H1 (cell line): ENCODE measurements at regions not wholly inside any gene's neighbourhood (a gene's known extent, or its start where the extent isn't known, plus 50 kb on each side); places are given as distances from the start of the nearest gene placed in this dataset.

Experiments used
- CTCF ChIA-PET: fragments of 300-600 bp; sonication (Branson Sonifier 250); formaldehyde crosslinking; loops from one replicate; lab custom pipeline; 2021; ENCODE audit not compliant: partially characterized antibody; lab: Charles Lee
- POLR2A ChIA-PET: fragments of 300-600 bp; sonication (Branson Sonifier 250); formaldehyde crosslinking; loops from one replicate; lab custom pipeline; 2021; ENCODE audit warnings: inconsistent platforms; ENCODE audit not compliant: partially characterized antibody; lab: Charles Lee
- DNase-seq, 2 experiments: peaks; one replicate each; pipeline versions ENCODE4 v3.0.0 to v3.0.0-alpha.2; 2010 to 2022; ENCODE audit warnings: low spot score in 2 of 2, low read depth in 1 of 2, mixed read lengths in 1 of 2
- FAIRE-seq: peaks from 2 replicates; lab custom pipeline; 2011; peaks lifted over from hg19 to GRCh38; lab: Jason Lieb, UNC
- H2AFZ ChIP-seq: 2 replicates; pipeline ENCODE4 v1.8.1; 2012; ENCODE audit warnings: low read length, inconsistent platforms
- H2AK5ac ChIP-seq: 2 replicates; pipeline ENCODE4 v1.6.1; 2013; ENCODE audit warnings: low read depth, low read length
- H2BK120ac ChIP-seq: replicated peaks from 2 replicates; pipeline ENCODE3; 2013; ENCODE audit warnings: low read depth, low read length, inconsistent platforms
- H2BK12ac ChIP-seq: 2 replicates; pipeline ENCODE4 v1.6.1; 2013; ENCODE audit warnings: low read depth, low read length
- H2BK15ac ChIP-seq: 2 replicates; pipeline ENCODE4 v1.6.1; 2013; ENCODE audit warnings: low read length
- H2BK20ac ChIP-seq: 2 replicates; pipeline ENCODE4 v1.6.1; 2013; ENCODE audit warnings: low read length
- H2BK5ac ChIP-seq: 2 replicates; pipeline ENCODE4 v1.6.1; 2013; ENCODE audit warnings: low read depth, low read length
- H3K14ac ChIP-seq: 2 replicates; pipeline ENCODE4 v1.6.1; 2013; ENCODE audit warnings: inconsistent platforms; ENCODE audit not compliant: insufficient read length
- H3K18ac ChIP-seq: 2 replicates; pipeline ENCODE4 v1.6.1; 2013; ENCODE audit warnings: low read length; ENCODE audit errors: extremely low read depth
- H3K23ac ChIP-seq: 2 replicates; pipeline ENCODE4 v1.6.1; 2013; ENCODE audit warnings: inconsistent platforms; ENCODE audit not compliant: insufficient read length
- H3K23me2 ChIP-seq: 2 replicates; pipeline ENCODE4 v1.6.1; 2013; ENCODE audit warnings: low read depth, low read length
- H3K27ac ChIP-seq: 2 replicates; pipeline ENCODE4 v1.6.1; 2011; ENCODE audit warnings: low read depth, low read length, inconsistent platforms
- H3K27me3 ChIP-seq, 4 experiments: replicated peaks in 1 of 4; 1 replicate in 1 of 4; 2 replicates in 3 of 4; pipeline versions ENCODE4 v1.6.1 to v1.8.1; 2011 to 2013; ENCODE audit warnings: low read length in 3 of 4, mild to moderate bottlenecking in 3 of 4, inconsistent platforms in 2 of 4, mixed read lengths in 2 of 4, moderate library complexity in 1 of 4; ENCODE audit not compliant: control insufficient read depth in 3 of 4, insufficient read depth in 3 of 4; ENCODE audit errors: extremely low read depth in 1 of 4
- H3K36me3 ChIP-seq, 4 experiments: 2 replicates each; pipeline versions ENCODE4 v1.6.1 to v1.8.1; 2011 to 2013; ENCODE audit warnings: mild to moderate bottlenecking in 4 of 4, low read length in 3 of 4, moderate library complexity in 2 of 4, control low read depth in 1 of 4, inconsistent platforms in 1 of 4; ENCODE audit not compliant: insufficient read depth in 4 of 4, control insufficient read depth in 2 of 4
- H3K4ac ChIP-seq: replicated peaks from 2 replicates; pipeline ENCODE3; 2013; ENCODE audit warnings: low read length, low read depth, mixed read lengths, inconsistent platforms; ENCODE audit not compliant: insufficient read length
- H3K4me1 ChIP-seq, 4 experiments: replicated peaks in 1 of 4; 1 replicate in 1 of 4; 2 replicates in 3 of 4; pipeline versions ENCODE4 v1.6.1 to v1.8.1; 2011 to 2013; ENCODE audit warnings: low read length in 3 of 4, inconsistent platforms in 2 of 4, mixed read lengths in 1 of 4; ENCODE audit not compliant: insufficient read depth in 4 of 4, control insufficient read depth in 3 of 4
- H3K4me2 ChIP-seq, 2 experiments: 2 replicates each; pipeline versions ENCODE4 v1.6.1 to v1.8.1; 2011 to 2013; ENCODE audit warnings: low read depth in 2 of 2, low read length in 2 of 2, control low read depth in 1 of 2, inconsistent platforms in 1 of 2, mild to moderate bottlenecking in 1 of 2; ENCODE audit not compliant: insufficient read depth in 1 of 2
- H3K4me3 ChIP-seq, 4 experiments: fragments of 200-600, 300-600 bp in 1 of 4; sonication (generic), shearing (Covaris generic), sonication (Bioruptor Twin) in 1 of 4; 2 replicates each; pipeline versions ENCODE4 v1.5.1 to v1.8.1; 2011 to 2016; ENCODE audit warnings: low read length in 4 of 4, low read depth in 3 of 4, control low read depth in 2 of 4, inconsistent platforms in 2 of 4, mild to moderate bottlenecking in 2 of 4, mixed read lengths in 1 of 4, moderate library complexity in 1 of 4; ENCODE audit not compliant: insufficient read depth in 2 of 4; ENCODE audit errors: extremely low read depth in 1 of 4
- H3K56ac ChIP-seq: replicated peaks from 2 replicates; pipeline ENCODE3; 2013; ENCODE audit warnings: low read depth, mild to moderate bottlenecking, mixed read lengths, low read length, inconsistent platforms; ENCODE audit not compliant: insufficient read length
- H3K79me1 ChIP-seq: 2 replicates; pipeline ENCODE4 v1.6.1; 2013; ENCODE audit warnings: low read depth, low read length, control low read depth
- H3K79me2 ChIP-seq, 2 experiments: 2 replicates each; pipeline versions ENCODE4 v1.6.1 to v1.8.1; 2012 to 2013; ENCODE audit warnings: low read length in 2 of 2, mild to moderate bottlenecking in 2 of 2, inconsistent platforms in 1 of 2; ENCODE audit not compliant: insufficient read depth in 2 of 2, control insufficient read depth in 1 of 2
- H3K9ac ChIP-seq, 4 experiments: replicated peaks in 1 of 4; 1 replicate in 1 of 4; 2 replicates in 3 of 4; pipeline versions ENCODE4 v1.6.1 to v1.8.1; 2011 to 2013; ENCODE audit warnings: low read depth in 3 of 4, low read length in 3 of 4, control low read depth in 2 of 4, mild to moderate bottlenecking in 2 of 4, moderate library complexity in 2 of 4, inconsistent platforms in 1 of 4; ENCODE audit errors: extremely low read depth in 1 of 4
- H3K9me3 ChIP-seq, 2 experiments: 2 replicates each; pipeline versions ENCODE4 v1.6.1 to v1.8.1; 2012 to 2013; ENCODE audit warnings: mild to moderate bottlenecking in 2 of 2, moderate library complexity in 2 of 2, control low read depth in 1 of 2, inconsistent platforms in 1 of 2, low read depth in 1 of 2, low read length in 1 of 2, mixed read lengths in 1 of 2; ENCODE audit not compliant: insufficient read depth in 2 of 2
- H4K20me1 ChIP-seq, 2 experiments: replicated peaks in 1 of 2; 2 replicates each; pipeline versions ENCODE3 to v1.8.1; 2011 to 2013; ENCODE audit warnings: inconsistent platforms in 2 of 2, low read length in 2 of 2, mild to moderate bottlenecking in 1 of 2; ENCODE audit not compliant: insufficient read depth in 2 of 2, control insufficient read depth in 1 of 2
- H4K5ac ChIP-seq: 2 replicates; pipeline ENCODE4 v1.6.1; 2013; ENCODE audit warnings: low read length, low read depth, mixed read lengths, inconsistent platforms; ENCODE audit not compliant: insufficient read length
- H4K8ac ChIP-seq: 2 replicates; pipeline ENCODE4 v1.8.0; 2013; ENCODE audit warnings: mild to moderate bottlenecking, moderate library complexity, low read length, inconsistent platforms; ENCODE audit not compliant: insufficient read depth; ENCODE audit errors: extremely low read depth
- H4K91ac ChIP-seq: replicated peaks from 2 replicates; pipeline ENCODE3; 2013; ENCODE audit warnings: low read length, mixed read lengths, inconsistent platforms; ENCODE audit not compliant: insufficient read length
- ASH2L ChIP-seq: fragments of 200-600, 300-600 bp; sonication (generic); IDR thresholded peaks from one replicate; pipeline ENCODE4 v1.7.1; 2017; ENCODE audit warnings: low read length
- CBX8 ChIP-seq: fragments of 300-800, 300-1000 bp; sonication (generic); IDR thresholded peaks from 2 replicates; pipeline ENCODE4 v1.7.1; 2016; ENCODE audit warnings: low read depth, low read length, borderline replicate concordance
- CTBP2 ChIP-seq: IDR thresholded peaks from 2 replicates; pipeline ENCODE4 v1.7.0; 2011; ENCODE audit warnings: borderline replicate concordance, mild to moderate bottlenecking, moderate library complexity, mixed read lengths, low read length; ENCODE audit not compliant: insufficient read depth, insufficient read length
- GABPA ChIP-seq: IDR thresholded peaks from 2 replicates; pipeline ENCODE4 v1.6.1; 2011; ENCODE audit warnings: mild to moderate bottlenecking, low read length, moderate library complexity, borderline replicate concordance; ENCODE audit not compliant: insufficient read depth
- HDAC2 ChIP-seq, 2 experiments: fragments of 300-600 bp in 1 of 2; sonication (generic) in 1 of 2; IDR thresholded peaks; 2 replicates each; pipeline ENCODE4 v1.6.1; 2011 to 2012; ENCODE audit warnings: low read depth in 2 of 2, low read length in 2 of 2, mild to moderate bottlenecking in 2 of 2, moderate library complexity in 2 of 2, borderline replicate concordance in 1 of 2, inconsistent platforms in 1 of 2
- KDM4A ChIP-seq: IDR thresholded peaks from one replicate; pipeline ENCODE4 v1.7.1; 2012; ENCODE audit warnings: low read depth, mild to moderate bottlenecking, moderate library complexity, low read length, inconsistent platforms; ENCODE audit not compliant: severe bottlenecking
- RFX5 ChIP-seq: IDR thresholded peaks from 2 replicates; pipeline ENCODE4 v1.6.1; 2011; ENCODE audit warnings: low read depth, low read length, improper control_type of control experiment, borderline replicate concordance
- RNF2 ChIP-seq: fragments of 200-900, 300-1000 bp; sonication (generic); IDR thresholded peaks from 2 replicates; pipeline ENCODE4 v1.7.1; 2016; ENCODE audit warnings: borderline replicate concordance, low read depth, mild to moderate bottlenecking, antibody characterized with exemption, low read length; ENCODE audit not compliant: poor library complexity, severe bottlenecking; ENCODE audit errors: missing control alignments
- RXRA ChIP-seq: IDR thresholded peaks from 2 replicates; pipeline ENCODE4 v1.6.1; 2011; ENCODE audit warnings: low read depth, mild to moderate bottlenecking, low read length, moderate library complexity; ENCODE audit not compliant: insufficient read depth
- SIN3A ChIP-seq, 2 experiments: IDR thresholded peaks in 1 of 2; conservative IDR thresholded peaks in 1 of 2; 2 replicates each; pipeline ENCODE4 v1.6.1; 2011 to 2012; ENCODE audit warnings: low read length in 2 of 2, improper control_type of control experiment in 1 of 2, low read depth in 1 of 2, mild to moderate bottlenecking in 1 of 2
- SP2 ChIP-seq: IDR thresholded peaks from 2 replicates; pipeline ENCODE4 v1.6.1; 2012; ENCODE audit warnings: mild to moderate bottlenecking, low read length, inconsistent platforms
- ZNF274 ChIP-seq: IDR thresholded peaks from 2 replicates; pipeline ENCODE4 v1.7.0; 2012; ENCODE audit warnings: low read length, borderline replicate concordance; ENCODE audit errors: extremely low read depth
- WGBS, 2 experiments: shearing (Covaris generic) in 1 of 2; methylation state at CpG; one replicate each; pipeline versions ENCODE4 v1.1.6 to v1.1.7; 2013 to 2015; ENCODE audit warnings: low lambda C conversion rate in 2 of 2, mixed read lengths in 2 of 2, inconsistent platforms in 1 of 2, low coverage in 1 of 2, missing lambda C conversion rate in 1 of 2; ENCODE audit not compliant: insufficient replicate concordance in 2 of 2, insufficient coverage in 1 of 2, insufficient read length in 1 of 2; ENCODE audit errors: extremely low coverage in 1 of 2, missing lambda C conversion rate in 1 of 2; 5-methylcytosine and 5-hydroxymethylcytosine counted together

- Histone ChIP-seq H2BK12ac (no peak overlapping the region), H3K4ac (no peak overlapping the region), H3K27me3 (no peaks in the 10 kb centered on the region), H3K4me2 (no peak overlapping the region), H3K9ac (no peak overlapping the region), H2AK5ac (no peak overlapping the region), H4K8ac (no peak overlapping the region), H2BK120ac (no peak overlapping the region), H4K20me1 (peaks cover 3 to 5% of the 10 kb centered on the region in 2 experiments), H3K27ac (no peak overlapping the region), H3K79me1 (peaks cover 6% of the 10 kb centered on the region), H3K9me3 (no peaks in the 10 kb centered on the region), H3K79me2 (peaks cover 0 to 54% of the 10 kb centered on the region in 2 experiments; a peak in 2 of 4 replicates), H4K91ac (no peak overlapping the region), H3K4me3 (no peak overlapping the region), H2BK5ac (no peak overlapping the region), H3K23me2 (no peaks in the 10 kb centered on the region), H3K23ac (no peak overlapping the region), H3K36me3 (peaks cover 3 to 10% (median 5%) of the 10 kb centered on the region in 4 experiments; a peak in 5 of 8 replicates), H3K56ac (no peak overlapping the region), H2BK15ac (no peak overlapping the region), H2AFZ (no peak overlapping the region), H3K18ac (no peak overlapping the region), H2BK20ac (no peak overlapping the region), H3K4me1 (no peaks in the 10 kb centered on the region), H4K5ac (no peak overlapping the region), H3K14ac (no peak overlapping the region)
- CTCF ChIA-PET: interaction anchor here (1.0 to 2.5 kb wide), 2 partner anchors 11 to 56 kb away, joined by 4 to 11 read pairs; no protein-coding TSS in a partner anchor
- FAIRE-seq: no peak
- no peak for DNase-seq
- 93% methylated on average over 7 of the region's 7 CpGs; no CpG with 5 or more reads in 1 of the 2 experiments for WGBS, 2 experiments
- POLR2A ChIA-PET: interaction anchor here (1.0 kb wide), 1 partner anchor 9 kb away, joined by 4 read pairs; no protein-coding TSS in a partner anchor
- no peak for TF ChIP-seq HDAC2 (IDR thresholded peaks at IDR 0.05; ENCODE audit: borderline replicate concordance in 1 of 2, low read depth in 2 of 2, low read length in 2 of 2)
- no peak for TF ChIP-seq ASH2L
- TF ChIP-seq SP2: no peak
- TF ChIP-seq RXRA: no peak
- TF ChIP-seq CBX8: no peak
- TF ChIP-seq GABPA: no peak
- TF ChIP-seq KDM4A: no peak
- no peak for TF ChIP-seq SIN3A (conservative IDR thresholded peaks at IDR 0.05 in 1 of 2, IDR thresholded peaks at IDR 0.05 in 1 of 2; ENCODE audit: low read depth in 1 of 2, low read length in 2 of 2)
- TF ChIP-seq RNF2: no peak
- no peak for TF ChIP-seq RFX5
- TF ChIP-seq ZNF274: no peak
- TF ChIP-seq CTBP2: no peak
These were observed 74.4 kb downstream of the ARHGAP35 start for GRCh38 chr19:46935066-46935663.
